Dendritic cell treated with granulocyte-macrophage colony-stimulating factor and Interleukin-4, amounts not matched to agents 40 ng/mL and 50 ng/mL, for 4 days (primary cell): ENCODE measurements at regions not wholly inside any gene's neighbourhood (a gene's known extent, or its start where the extent isn't known, plus 50 kb on each side); places are given as distances from the start of the nearest gene placed in this dataset.
"Not testable (repeated sequence)": the region's sequence is repeated elsewhere in the genome, so short reads cannot be mapped to it uniquely, and the experiment has no call there.

Experiments used
- H3K27ac Mint-ChIP-seq: one replicate; pipeline ENCODE4 v1.8.0; 2022; ENCODE audit warnings: mild to moderate bottlenecking, mixed read lengths
- H3K27me3 Mint-ChIP-seq: one replicate; pipeline ENCODE4 v1.8.0; 2022; ENCODE audit warnings: mild to moderate bottlenecking, mixed read lengths
- H3K36me3 Mint-ChIP-seq: one replicate; pipeline ENCODE4 v1.8.0; 2022; ENCODE audit warnings: low read depth, mixed read lengths
- H3K4me1 Mint-ChIP-seq: one replicate; pipeline ENCODE4 v1.8.0; 2022; ENCODE audit warnings: low read depth, mixed read lengths
- H3K4me3 Mint-ChIP-seq: one replicate; pipeline ENCODE4 v1.8.0; 2022; ENCODE audit warnings: mild to moderate bottlenecking, moderate library complexity, mixed read lengths
- H3K9me3 Mint-ChIP-seq: one replicate; pipeline ENCODE4 v1.8.0; 2022; ENCODE audit warnings: mixed read lengths
- intact Hi-C: fragments of 100-400 bp; cut with micrococcal nuclease; formaldehyde crosslinking; loops from one replicate; pipeline ENCODE4 v1.15.0; 2022

DNA sequence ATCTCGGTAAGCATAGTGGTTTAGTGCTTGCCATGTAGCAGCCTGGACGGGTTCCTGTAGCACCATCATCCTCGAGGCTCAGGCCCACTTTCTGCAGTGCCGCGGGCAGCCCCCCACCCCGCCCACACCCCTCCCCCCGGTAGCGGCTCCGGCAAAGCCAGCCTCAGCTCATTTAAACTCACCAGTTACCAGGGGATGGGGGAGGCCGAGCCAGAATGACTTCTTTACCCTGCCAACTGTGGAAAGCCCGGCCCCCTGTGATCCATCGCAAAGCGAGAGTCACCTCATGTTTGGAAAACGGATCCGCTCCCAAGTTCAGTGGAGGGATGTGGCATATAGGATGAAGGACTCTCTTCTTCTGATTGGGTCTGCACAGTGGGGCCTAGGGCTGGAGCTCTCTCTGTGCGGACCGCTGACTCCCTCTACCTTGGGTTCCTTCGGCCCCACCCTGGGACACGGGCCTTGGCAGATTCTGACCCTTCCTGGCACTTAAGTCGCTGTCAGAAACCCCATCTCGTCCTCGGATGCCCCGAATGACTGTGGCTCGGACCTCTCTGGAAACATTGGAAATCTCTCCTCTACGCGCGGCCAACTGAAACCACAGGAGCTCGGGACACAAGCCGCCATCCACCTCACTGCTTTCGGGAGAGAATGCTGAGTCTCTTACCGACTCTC lies 337.8 kb upstream of the DEFB115 start:
- Mint-ChIP-seq H3K27ac (no peak overlapping the region), H3K4me1 (no peaks in the 10 kb centered on the region), H3K9me3 (peaks cover 46% of the 10 kb centered on the region), H3K27me3 (no peaks in the 10 kb centered on the region), H3K4me3 (no peak overlapping the region), H3K36me3 (peaks cover 7% of the 10 kb centered on the region)
- intact Hi-C loops, result no loop called here

DNA sequence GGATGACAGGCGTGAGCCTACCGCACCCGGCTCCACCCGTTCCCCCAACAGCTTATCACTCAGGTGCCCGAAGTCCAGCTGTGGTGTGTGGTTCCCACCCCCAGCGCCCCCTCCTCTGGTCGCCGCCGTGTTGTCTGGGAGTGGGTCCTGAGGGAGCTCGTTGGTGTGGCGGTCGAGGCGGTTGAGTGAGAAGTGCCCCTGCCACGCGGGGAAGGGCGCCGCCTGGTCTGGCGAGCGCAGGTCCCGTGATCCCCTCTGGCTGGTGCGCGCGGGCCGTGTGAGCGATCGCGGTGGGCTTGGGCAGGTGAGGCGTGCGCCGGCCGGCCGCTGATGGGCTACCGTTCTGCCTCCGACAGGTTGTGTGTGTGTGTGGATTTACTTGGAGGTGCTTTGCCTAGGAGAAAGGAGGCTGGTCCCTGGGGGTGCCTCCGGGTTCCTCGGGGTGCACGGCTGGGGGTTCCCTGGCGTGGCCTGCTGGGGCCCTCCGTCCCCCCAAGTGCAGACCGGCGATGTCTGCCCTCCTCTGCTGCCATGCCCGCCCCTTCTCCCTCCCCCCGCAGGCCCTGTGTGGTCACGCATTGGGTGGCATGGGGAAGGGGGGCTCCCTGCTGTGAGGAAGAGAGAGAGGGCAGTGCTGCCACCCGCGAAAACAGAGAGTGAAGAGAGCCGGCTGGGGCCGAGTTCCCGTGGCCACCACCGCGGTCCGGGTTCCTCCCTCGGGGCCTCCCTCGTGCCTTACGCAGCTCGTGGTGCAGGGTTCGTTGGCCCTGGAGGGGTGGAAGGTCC lies 336.0 kb upstream of the DEFB115 start:
- H3K36me3 Mint-ChIP-seq, result peaks cover 7% of the 10 kb centered on the region
- intact Hi-C loops, result no loop called here

DNA sequence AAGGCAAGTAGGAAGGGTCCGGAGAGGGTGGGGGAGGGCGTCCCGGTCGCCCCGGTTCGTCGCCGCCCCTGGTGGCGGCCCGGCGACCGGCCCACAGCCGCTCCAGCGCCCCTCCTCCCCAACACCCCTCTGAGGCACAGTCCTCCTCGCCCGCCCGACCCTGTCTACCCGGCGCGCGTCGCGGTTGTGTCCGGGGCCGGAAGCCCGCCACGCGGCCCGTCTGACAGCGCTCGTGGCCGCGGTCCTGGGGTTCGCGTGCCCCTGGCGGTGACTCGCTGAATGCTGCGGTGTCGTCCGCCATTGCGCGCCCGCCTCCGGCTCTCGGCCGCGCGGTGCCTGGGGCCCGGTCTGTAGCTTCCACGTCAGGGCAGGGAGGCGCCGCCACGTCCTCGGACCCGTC lies 335.3 kb upstream of the DEFB115 start:
- Mint-ChIP-seq H3K27ac (no peak overlapping the region), H3K36me3 (peaks cover 7% of the 10 kb centered on the region), H3K4me1 (no peaks in the 10 kb centered on the region), H3K9me3 (peaks cover 69% of the 10 kb centered on the region), H3K4me3 (no peak overlapping the region), H3K27me3 (no peaks in the 10 kb centered on the region)
- intact Hi-C loops, result no loop called here

More for the DNA sequence above, 336.0 kb upstream of the DEFB115 start:
- Mint-ChIP-seq H3K27ac (no peak overlapping the region), H3K27me3 (no peaks in the 10 kb centered on the region), H3K9me3 (peaks cover 63% of the 10 kb centered on the region), H3K4me1 (no peaks in the 10 kb centered on the region), H3K4me3 (no peak overlapping the region)

DNA sequence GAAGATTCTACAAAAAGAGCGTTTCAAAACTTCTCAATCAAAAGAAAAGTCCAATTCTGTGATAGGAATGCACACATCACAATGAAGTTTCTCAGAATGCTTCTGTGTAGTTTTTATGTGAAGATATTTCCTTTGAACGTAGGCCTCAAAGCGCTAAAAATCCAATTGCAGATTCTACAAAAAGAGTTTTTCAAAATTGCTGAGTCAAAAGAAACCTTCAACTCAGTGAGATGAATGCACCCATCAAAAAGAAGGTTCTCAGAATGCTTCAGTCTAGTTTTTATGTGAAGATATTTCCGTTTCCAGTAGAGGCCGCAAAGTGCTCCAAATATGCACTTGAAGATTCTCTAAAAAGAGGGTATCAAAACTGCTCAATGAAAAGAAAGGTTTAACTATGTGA lies 319.7 kb upstream of the DEFB115 start:
- H3K27ac Mint-ChIP-seq, result no peak overlapping the region
- intact Hi-C loops, result no loop called here
- no peaks in the 10 kb centered on the region for H3K27me3 Mint-ChIP-seq
- H3K4me1 Mint-ChIP-seq, result no peaks in the 10 kb centered on the region
- H3K4me3 Mint-ChIP-seq, result no peak overlapping the region
- H3K9me3 Mint-ChIP-seq, result peaks cover 26% of the 10 kb centered on the region
- no peaks in the 10 kb centered on the region for H3K36me3 Mint-ChIP-seq

DNA sequence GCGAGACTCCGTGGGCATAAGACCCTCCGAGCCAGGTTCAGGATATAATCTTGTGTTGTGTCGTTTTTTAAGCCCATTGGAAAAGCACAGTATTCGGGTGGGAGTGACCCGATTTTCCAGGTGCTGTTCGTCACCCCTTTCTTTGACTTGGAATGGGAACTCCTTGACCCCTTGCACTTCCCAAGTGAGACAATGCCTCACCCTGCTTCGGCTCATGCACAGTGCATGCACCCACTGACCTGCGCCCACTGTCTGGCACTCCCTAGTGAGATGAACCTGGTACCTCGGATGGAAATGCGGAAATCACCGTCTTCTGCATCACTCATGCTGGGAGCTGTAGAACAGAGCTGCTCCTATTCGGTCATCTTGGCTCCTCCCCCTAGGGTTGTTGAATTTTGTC lies 307.7 kb upstream of the DEFB115 start:
- Mint-ChIP-seq H3K27ac (no peak overlapping the region), H3K4me1 (no peaks in the 10 kb centered on the region), H3K36me3 (no peaks in the 10 kb centered on the region), H3K27me3 (no peaks in the 10 kb centered on the region), H3K4me3 (no peak overlapping the region), H3K9me3 (peaks cover 84% of the 10 kb centered on the region)
- intact Hi-C loops, result no loop called here

DNA sequence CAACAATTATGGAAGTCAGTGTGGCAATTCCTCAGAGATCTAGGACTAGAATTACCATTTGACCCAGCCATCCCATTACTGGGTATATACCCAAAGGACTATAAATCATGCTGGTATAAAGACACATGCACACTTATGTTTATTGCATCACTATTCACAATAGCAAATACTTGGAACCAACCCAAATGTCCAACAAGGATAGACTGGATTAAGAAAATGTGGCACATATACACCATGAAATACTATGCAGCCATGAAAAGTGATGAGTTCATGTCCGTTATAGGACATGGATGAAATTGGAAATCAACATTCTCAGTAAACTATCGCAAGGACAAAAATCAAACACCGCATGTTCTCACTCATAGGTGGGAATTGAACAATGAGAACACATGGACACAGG lies 306.4 kb upstream of the DEFB115 start:
- H3K4me1 Mint-ChIP-seq, H3K36me3 Mint-ChIP-seq, H3K27me3 Mint-ChIP-seq, H3K27ac Mint-ChIP-seq, intact Hi-C loops, H3K4me3 Mint-ChIP-seq: not testable (repeated sequence)
- H3K9me3 Mint-ChIP-seq, result peaks cover 79% of the 10 kb centered on the region

DNA sequence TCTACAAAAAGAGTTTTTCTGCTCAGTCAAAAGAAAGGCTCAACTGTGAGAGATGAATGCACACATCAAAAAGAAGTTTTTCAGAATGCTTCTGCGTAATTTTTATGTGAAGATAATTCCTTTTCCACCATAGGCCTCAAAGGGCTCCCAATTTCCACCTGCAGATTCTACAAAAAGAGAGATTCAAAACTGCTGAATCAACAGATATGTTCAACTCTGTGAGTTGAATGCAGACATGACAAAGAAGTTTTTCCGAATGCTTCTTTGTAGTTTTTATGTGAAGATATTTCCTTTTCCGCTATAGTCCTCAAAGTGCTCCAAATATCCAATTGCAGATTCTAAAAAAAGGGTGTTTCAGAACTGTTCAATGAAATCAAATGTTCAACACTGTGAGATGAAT lies 300.8 kb upstream of the DEFB115 start:
- not testable (repeated sequence) for H3K27ac Mint-ChIP-seq, H3K4me3 Mint-ChIP-seq

DNA sequence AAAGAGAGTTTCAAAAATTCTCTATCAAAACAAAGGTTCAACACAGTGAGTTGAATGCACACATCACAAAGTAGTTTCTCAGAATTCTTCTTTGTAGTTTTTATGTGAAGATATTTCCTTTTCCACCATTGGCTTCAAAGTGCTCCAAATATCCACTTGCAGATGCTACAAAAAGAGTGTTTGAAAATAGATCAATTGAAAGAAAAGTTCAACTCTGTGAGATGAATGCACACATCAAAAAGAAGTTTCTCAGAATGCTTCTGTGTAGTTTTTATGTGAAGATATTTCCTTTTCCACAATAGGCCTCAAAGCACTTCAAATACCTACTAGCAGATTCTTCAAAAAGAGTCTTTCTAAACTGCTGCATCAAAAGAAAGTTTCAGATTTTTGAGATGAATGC lies 298.3 kb upstream of the DEFB115 start:
- H3K4me1 Mint-ChIP-seq, H3K27me3 Mint-ChIP-seq, H3K9me3 Mint-ChIP-seq, H3K27ac Mint-ChIP-seq, intact Hi-C loops, H3K4me3 Mint-ChIP-seq, H3K36me3 Mint-ChIP-seq: not testable (repeated sequence)

More for the DNA sequence above, 300.8 kb upstream of the DEFB115 start:
- intact Hi-C loops, H3K36me3 Mint-ChIP-seq, H3K27me3 Mint-ChIP-seq, H3K4me1 Mint-ChIP-seq: not testable (repeated sequence)
- peaks cover 32% of the 10 kb centered on the region for H3K9me3 Mint-ChIP-seq

DNA sequence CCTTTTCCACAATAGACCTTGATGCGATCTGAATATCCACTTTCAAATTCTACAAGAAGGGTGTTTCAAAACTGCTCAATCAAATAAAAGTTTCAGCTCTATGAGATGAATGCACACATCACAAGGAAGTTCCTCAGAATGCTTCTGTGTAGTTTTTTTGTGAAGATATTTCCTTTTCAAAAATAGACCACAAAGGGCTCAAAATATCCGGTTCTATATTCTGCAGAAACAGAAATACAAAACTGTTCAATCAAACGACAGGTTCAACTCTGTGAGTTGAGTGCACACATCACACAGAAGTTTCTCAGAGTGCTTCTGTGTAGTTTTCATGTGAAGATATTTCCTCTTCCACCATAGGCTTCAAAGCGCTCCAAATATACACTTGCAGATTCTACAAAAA lies 293.9 kb upstream of the DEFB115 start:
- no peaks in the 10 kb centered on the region for H3K27me3 Mint-ChIP-seq
- no peak overlapping the region for H3K4me3 Mint-ChIP-seq
- peaks cover 12% of the 10 kb centered on the region for H3K9me3 Mint-ChIP-seq
- intact Hi-C loops, result no loop called here
- no peaks in the 10 kb centered on the region for H3K36me3 Mint-ChIP-seq
- H3K27ac Mint-ChIP-seq, result no peak overlapping the region
- H3K4me1 Mint-ChIP-seq, result no peaks in the 10 kb centered on the region

DNA sequence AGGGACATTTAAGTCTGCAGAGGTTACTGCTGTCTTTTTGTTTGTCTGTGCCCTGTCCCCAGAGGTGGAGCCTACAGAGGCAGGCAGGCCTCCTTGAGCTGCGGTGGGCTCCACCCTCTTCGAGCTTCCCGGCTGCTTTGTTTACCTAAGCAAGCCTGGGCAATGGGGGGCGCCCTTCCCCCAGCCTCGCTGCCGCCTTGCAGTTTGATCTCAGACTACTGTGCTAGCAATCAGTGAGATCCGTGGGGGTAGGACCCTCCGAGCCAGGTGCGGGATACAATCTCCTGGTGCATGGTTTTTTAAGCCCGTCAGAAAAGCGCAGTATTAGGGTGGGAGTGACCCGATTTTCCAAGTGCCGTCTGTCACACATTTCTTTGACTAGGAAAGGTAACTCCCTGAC lies 281.6 kb upstream of the DEFB115 start:
- intact Hi-C loops, H3K36me3 Mint-ChIP-seq, H3K27me3 Mint-ChIP-seq, H3K27ac Mint-ChIP-seq, H3K4me3 Mint-ChIP-seq, H3K4me1 Mint-ChIP-seq: not testable (repeated sequence)
- peaks cover 78% of the 10 kb centered on the region for H3K9me3 Mint-ChIP-seq

DNA sequence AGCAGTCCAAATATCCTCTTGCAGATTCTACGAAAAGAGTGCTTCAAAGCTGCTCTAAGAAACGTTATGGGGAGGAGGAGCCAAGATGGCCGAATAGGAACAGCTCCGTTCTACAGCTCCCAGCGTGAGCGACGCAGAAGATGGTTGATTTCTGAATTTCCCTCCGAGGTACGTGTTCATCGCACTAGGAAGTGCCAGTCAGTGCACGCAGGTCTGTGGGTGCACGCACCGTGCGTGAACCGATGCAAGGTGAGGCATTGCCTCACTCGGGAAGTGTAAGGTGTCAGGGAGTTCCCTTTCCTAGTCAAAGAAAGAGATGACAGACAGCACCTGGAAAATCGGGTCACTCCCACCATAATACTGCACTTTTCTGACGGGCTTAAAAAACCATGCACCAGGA lies 272.1 kb upstream of the DEFB115 start:
- no peaks in the 10 kb centered on the region for H3K36me3 Mint-ChIP-seq
- no peaks in the 10 kb centered on the region for H3K4me1 Mint-ChIP-seq
- no peaks in the 10 kb centered on the region for H3K27me3 Mint-ChIP-seq
- intact Hi-C loops, result no loop called here
- peaks cover 87% of the 10 kb centered on the region for H3K9me3 Mint-ChIP-seq
- no peak overlapping the region for H3K27ac Mint-ChIP-seq
- no peak overlapping the region for H3K4me3 Mint-ChIP-seq
